Panc1 (cell line): ENCODE measurements at regions not wholly inside any gene's neighbourhood (a gene's known extent, or its start where the extent isn't known, plus 50 kb on each side); places are given as distances from the start of the nearest gene placed in this dataset.

Source experiments
- ATAC-seq: fragments of 200-7000 bp; cut with Tn5 transposase; 2 replicates; pipeline ENCODE4 v1.9.1; 2020; ENCODE audit warnings: mild to moderate bottlenecking, moderate library complexity
- BruUV-seq: library from RNA; stranded (reverse); fragments of 400-500 nt; replicated peaks from 2 replicates; lab custom pipeline; 2021; lab: Mats Ljungman, UMichigan
- CTCF ChIA-PET: fragments of 300-600 bp; sonication (Branson Sonifier 250); formaldehyde crosslinking; loops from one replicate; lab custom pipeline; 2022; ENCODE audit warnings: antibody characterized with exemption; lab: Charles Lee
- POLR2A ChIA-PET: fragments of 300-600 bp; sonication (Branson Sonifier 250); formaldehyde crosslinking; loops from one replicate; lab custom pipeline; 2022; ENCODE audit warnings: antibody characterized with exemption; lab: Charles Lee
- DNase-seq: peaks from one replicate; pipeline ENCODE4 v3.0.0-alpha.2; 2010; ENCODE audit warnings: low read depth, low spot score
- H3K27ac ChIP-seq: 2 replicates; pipeline ENCODE4 v1.5.1; 2011; ENCODE audit warnings: mild to moderate bottlenecking, low read length, inconsistent platforms
- H3K27me3 ChIP-seq: fragments of 200-500 bp; sonication (Bioruptor generic); 2 replicates; pipeline ENCODE4 v1.6.0; 2014; ENCODE audit warnings: low read length, inconsistent platforms; ENCODE audit not compliant: control insufficient read depth, insufficient read depth
- H3K36me3 ChIP-seq: fragments of 200-500 bp; sonication (Bioruptor generic); 2 replicates; pipeline ENCODE4 v1.5.1; 2014; ENCODE audit warnings: inconsistent platforms, mild to moderate bottlenecking, low read length, moderate library complexity; ENCODE audit not compliant: control insufficient read depth, insufficient read depth
- H3K4me1 ChIP-seq: 2 replicates; pipeline ENCODE4 v1.5.1; 2011; ENCODE audit warnings: inconsistent platforms, mild to moderate bottlenecking, low read length, moderate library complexity; ENCODE audit not compliant: control insufficient read depth, insufficient read depth
- H3K4me3 ChIP-seq, 2 experiments: 2 replicates each; pipeline ENCODE4 v1.5.1; 2011 to 2012; ENCODE audit warnings: low read depth in 2 of 2, low read length in 2 of 2, mild to moderate bottlenecking in 2 of 2, inconsistent platforms in 1 of 2, moderate library complexity in 1 of 2
- H3K9me3 ChIP-seq: fragments of 200-500 bp; sonication (Bioruptor generic); 2 replicates; pipeline ENCODE4 v1.5.1; 2014; ENCODE audit warnings: low read depth, mild to moderate bottlenecking, inconsistent platforms, low read length, moderate library complexity; ENCODE audit not compliant: control insufficient read depth, insufficient read depth
- POLR2AphosphoS5 ChIP-seq: IDR thresholded peaks from 2 replicates; pipeline ENCODE4 v1.6.1; 2012; ENCODE audit warnings: mild to moderate bottlenecking, low read depth, low read length, moderate library complexity
- REST ChIP-seq, 2 experiments: IDR thresholded peaks; 2 replicates each; pipeline ENCODE4 v1.6.1; 2011 to 2012; ENCODE audit warnings: low read depth in 2 of 2, control low read depth in 1 of 2, low read length in 1 of 2, mild to moderate bottlenecking in 1 of 2, moderate library complexity in 1 of 2; ENCODE audit not compliant: insufficient read depth in 1 of 2
- SIN3A ChIP-seq: IDR thresholded peaks from 2 replicates; pipeline ENCODE4 v1.6.1; 2012; ENCODE audit warnings: low read depth, mild to moderate bottlenecking, low read length, moderate library complexity, borderline replicate concordance; ENCODE audit not compliant: insufficient read depth
- TCF7L2 ChIP-seq: IDR thresholded peaks from 2 replicates; pipeline ENCODE4 v1.6.1; 2011; ENCODE audit warnings: mild to moderate bottlenecking, low read depth, low read length, inconsistent platforms
- in situ Hi-C: cut with HindIII; loops from 2 replicates; pipeline ENCODE4 v1.10.0; 2016; ENCODE audit warnings: low sequenced_read_pairs, low pct_unique_long_range_greater_than_20kb
- intact Hi-C: fragments of 100-400 bp; cut with micrococcal nuclease; formaldehyde crosslinking; loops from one replicate; pipeline ENCODE4 v1.10.0; 2022; ENCODE audit not compliant: unreplicated experiment
- TF ChIP-seq, protein P1 (sequence below): fragments of 450-650 bp; IDR thresholded peaks from 2 replicates; pipeline ENCODE4 v1.5.1; 2017; ENCODE audit warnings: mild to moderate bottlenecking

- ChIA-PET CTCF (no interaction called here), POLR2A (no interaction called here)
- Histone ChIP-seq H3K36me3 (no peaks in the 10 kb centered on the region), H3K9me3 (no peaks in the 10 kb centered on the region), H3K4me1 (no peaks in the 10 kb centered on the region), H3K27me3 (no peaks in the 10 kb centered on the region), H3K27ac (no peak overlapping the region), H3K4me3 (no peak overlapping the region)
- in situ Hi-C loops (no loop called here), intact Hi-C loops (no loop called here)
- DNase-seq (no peak), ATAC-seq (no peak)
- no TSS peak for BruUV-seq
- TF ChIP-seq SIN3A: no peak
These were observed 419.4 kb downstream of the DCDC2C start for GRCh38 chr2:4122726-4123125.

- ATAC-seq (no peak), DNase-seq (no peak)
- in situ Hi-C loops (no loop called here), intact Hi-C loops (no loop called here)
- H3K36me3 ChIP-seq: no peaks in the 10 kb centered on the region
- no peak overlapping the region for H3K4me3 ChIP-seq
- H3K27me3 ChIP-seq: no peaks in the 10 kb centered on the region
- TF ChIP-seq POLR2AphosphoS5 (no peak), TCF7L2 (no peak), REST (IDR thresholded peaks at IDR 0.05; ENCODE audit: insufficient read depth in 1 of 2, low read depth in 2 of 2, low read length in 1 of 2) (no peak), SIN3A (no peak)
- TF ChIP-seq, protein P1, sequence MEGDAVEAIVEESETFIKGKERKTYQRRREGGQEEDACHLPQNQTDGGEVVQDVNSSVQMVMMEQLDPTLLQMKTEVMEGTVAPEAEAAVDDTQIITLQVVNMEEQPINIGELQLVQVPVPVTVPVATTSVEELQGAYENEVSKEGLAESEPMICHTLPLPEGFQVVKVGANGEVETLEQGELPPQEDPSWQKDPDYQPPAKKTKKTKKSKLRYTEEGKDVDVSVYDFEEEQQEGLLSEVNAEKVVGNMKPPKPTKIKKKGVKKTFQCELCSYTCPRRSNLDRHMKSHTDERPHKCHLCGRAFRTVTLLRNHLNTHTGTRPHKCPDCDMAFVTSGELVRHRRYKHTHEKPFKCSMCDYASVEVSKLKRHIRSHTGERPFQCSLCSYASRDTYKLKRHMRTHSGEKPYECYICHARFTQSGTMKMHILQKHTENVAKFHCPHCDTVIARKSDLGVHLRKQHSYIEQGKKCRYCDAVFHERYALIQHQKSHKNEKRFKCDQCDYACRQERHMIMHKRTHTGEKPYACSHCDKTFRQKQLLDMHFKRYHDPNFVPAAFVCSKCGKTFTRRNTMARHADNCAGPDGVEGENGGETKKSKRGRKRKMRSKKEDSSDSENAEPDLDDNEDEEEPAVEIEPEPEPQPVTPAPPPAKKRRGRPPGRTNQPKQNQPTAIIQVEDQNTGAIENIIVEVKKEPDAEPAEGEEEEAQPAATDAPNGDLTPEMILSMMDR: no peak
- no peaks in the 10 kb centered on the region for H3K4me1 ChIP-seq
- BruUV-seq: no TSS peak
- CTCF ChIA-PET: no interaction called here
- POLR2A ChIA-PET: no interaction called here
- H3K27ac ChIP-seq: no peak overlapping the region
- peaks cover 16% of the 10 kb centered on the region; the same call in 1 of the 2 replicates for H3K9me3 ChIP-seq
These were observed 427.3 kb downstream of the DCDC2C start for GRCh38 chr2:4130651-4131050.

DNA sequence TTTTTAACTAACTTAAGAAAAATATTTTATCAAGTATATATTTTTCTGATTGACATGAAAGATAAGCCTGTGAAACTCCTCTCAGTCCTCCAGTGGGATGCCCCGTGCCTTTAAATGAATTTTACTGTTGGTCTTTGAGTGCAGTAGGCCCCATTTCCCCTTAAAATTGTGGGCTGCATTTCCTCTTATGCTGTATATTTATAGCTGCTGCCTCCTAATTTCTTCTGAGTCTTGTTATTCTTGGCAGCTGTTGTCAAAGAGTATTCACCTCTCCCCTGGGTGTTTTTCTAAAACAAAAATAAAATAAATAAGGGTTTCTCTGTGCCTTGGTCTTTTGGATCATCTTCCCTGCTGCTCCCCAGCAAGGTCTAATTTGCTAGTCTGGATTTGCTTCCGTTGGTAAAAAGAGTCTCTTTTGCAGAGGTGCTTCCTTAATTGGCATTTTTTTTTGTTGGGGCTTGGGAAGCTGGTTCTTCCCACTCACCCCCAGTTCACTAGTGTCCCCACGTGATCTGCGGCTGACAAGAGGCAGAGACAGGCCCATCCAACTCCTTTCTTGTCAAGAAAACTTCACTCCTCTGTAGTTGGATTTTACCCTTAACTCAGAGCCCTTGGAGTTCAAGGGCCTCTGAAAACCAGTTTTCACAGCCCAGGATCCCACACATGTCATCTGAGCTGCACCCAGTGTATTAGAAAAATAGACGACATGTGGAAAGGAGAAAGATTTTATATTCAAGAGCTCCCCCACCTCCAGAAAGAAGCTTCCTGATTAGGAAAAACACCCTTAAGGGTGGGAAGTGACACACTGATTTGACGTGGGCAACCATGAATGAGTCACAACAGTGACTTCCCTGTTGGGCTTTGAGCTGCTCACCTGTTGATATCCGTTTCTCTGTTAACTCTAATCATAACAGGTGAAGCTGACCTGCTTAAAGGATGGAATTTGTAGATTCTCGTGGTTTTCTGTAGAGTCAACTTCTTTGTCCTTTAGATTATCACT, 431.5 kb downstream of the DCDC2C start:
- H3K4me1 ChIP-seq: no peaks in the 10 kb centered on the region
- BruUV-seq: no TSS peak
- DNase-seq (no peak), ATAC-seq (no peak)
- ChIA-PET CTCF (no interaction called here), POLR2A (no interaction called here)
- H3K9me3 ChIP-seq: peaks cover 16% of the 10 kb centered on the region; the same call in 1 of the 2 replicates
- TF ChIP-seq SIN3A (no peak), REST (IDR thresholded peaks at IDR 0.05; ENCODE audit: insufficient read depth in 1 of 2, low read depth in 2 of 2, low read length in 1 of 2) (no peak), POLR2AphosphoS5 (no peak), TCF7L2 (no peak)
- TF ChIP-seq, protein P1: no peak
- in situ Hi-C loops (no loop called here), intact Hi-C loops (no loop called here)
- H3K4me3 ChIP-seq: no peak overlapping the region
- H3K27me3 ChIP-seq: no peaks in the 10 kb centered on the region
- no peaks in the 10 kb centered on the region for H3K36me3 ChIP-seq
- H3K27ac ChIP-seq: no peak overlapping the region
